ENCODE measurements at regions not wholly inside any gene's neighbourhood (a gene's known extent, or its start where the extent isn't known, plus 50 kb on each side); places are given as distances from the start of the nearest gene placed in this dataset.
"Not testable (repeated sequence)": the region's sequence is repeated elsewhere in the genome, so short reads cannot be mapped to it uniquely, and the experiment has no call there.

GRCh38 chr20:12248481-12248880 lies 330.8 kb downstream of the BTBD3 start:
- no peak overlapping the region for H3K27ac ChIP-seq (ENCODE audit: low read depth, low read length)
- TF ChIP-seq, protein P1, sequence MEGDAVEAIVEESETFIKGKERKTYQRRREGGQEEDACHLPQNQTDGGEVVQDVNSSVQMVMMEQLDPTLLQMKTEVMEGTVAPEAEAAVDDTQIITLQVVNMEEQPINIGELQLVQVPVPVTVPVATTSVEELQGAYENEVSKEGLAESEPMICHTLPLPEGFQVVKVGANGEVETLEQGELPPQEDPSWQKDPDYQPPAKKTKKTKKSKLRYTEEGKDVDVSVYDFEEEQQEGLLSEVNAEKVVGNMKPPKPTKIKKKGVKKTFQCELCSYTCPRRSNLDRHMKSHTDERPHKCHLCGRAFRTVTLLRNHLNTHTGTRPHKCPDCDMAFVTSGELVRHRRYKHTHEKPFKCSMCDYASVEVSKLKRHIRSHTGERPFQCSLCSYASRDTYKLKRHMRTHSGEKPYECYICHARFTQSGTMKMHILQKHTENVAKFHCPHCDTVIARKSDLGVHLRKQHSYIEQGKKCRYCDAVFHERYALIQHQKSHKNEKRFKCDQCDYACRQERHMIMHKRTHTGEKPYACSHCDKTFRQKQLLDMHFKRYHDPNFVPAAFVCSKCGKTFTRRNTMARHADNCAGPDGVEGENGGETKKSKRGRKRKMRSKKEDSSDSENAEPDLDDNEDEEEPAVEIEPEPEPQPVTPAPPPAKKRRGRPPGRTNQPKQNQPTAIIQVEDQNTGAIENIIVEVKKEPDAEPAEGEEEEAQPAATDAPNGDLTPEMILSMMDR (IDR thresholded peaks at IDR 0.05; ENCODE audit: insufficient read depth, low read length, poor library complexity, severe bottlenecking): no peak
- TF ChIP-seq EZH2phosphoT487 (conservative IDR thresholded peaks at IDR 0.05; ENCODE audit: low read length): no peak
- no peaks in the 10 kb centered on the region for H3K9me3 ChIP-seq (ENCODE audit: insufficient read depth, low read length)
- H4K20me1 ChIP-seq (ENCODE audit: low read depth, low read length): no peaks in the 10 kb centered on the region
- no peak overlapping the region for H2AFZ ChIP-seq (ENCODE audit: low read depth, low read length, severe bottlenecking)
- H3F3A ChIP-seq (ENCODE audit: insufficient read depth): no peaks in the 10 kb centered on the region
- H3K9me2 ChIP-seq (replicated peaks; ENCODE audit: insufficient read depth, low read length): no peaks in the 10 kb centered on the region
- H3K79me2 ChIP-seq (ENCODE audit: insufficient read depth, low read length): no peaks in the 10 kb centered on the region
- no peak overlapping the region for H3K4me3 ChIP-seq (ENCODE audit: insufficient read depth, low read length, poor library complexity, severe bottlenecking)
- H3K4me2 ChIP-seq (ENCODE audit: low read depth, low read length, poor library complexity, severe bottlenecking): no peak overlapping the region
- H3K27me3 ChIP-seq (ENCODE audit: low read length): no peaks in the 10 kb centered on the region
- no peaks in the 10 kb centered on the region for H3K36me3 ChIP-seq (ENCODE audit: low read length)
- no peak overlapping the region for H3K9ac ChIP-seq (ENCODE audit: low read length)

DNA sequence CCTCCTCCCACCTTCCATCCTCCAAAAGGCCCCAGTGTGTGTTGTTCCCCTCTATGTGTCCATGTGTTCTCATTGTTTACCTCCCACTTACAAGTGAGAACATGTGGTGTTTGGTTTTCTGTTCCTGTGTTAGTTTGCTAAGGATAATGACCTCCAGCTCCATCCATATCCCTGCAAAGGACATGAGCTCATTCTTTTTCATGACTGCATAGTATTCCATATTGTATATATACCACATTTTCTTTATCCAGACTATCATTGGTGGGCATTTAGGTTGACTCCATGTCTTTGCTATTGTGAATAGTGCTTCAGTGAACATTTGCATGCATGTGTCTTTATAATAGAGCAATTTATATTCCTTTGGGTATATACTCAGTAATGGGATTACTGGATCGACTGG lies 333.0 kb downstream of the BTBD3 start:
- H3F3A ChIP-seq (ENCODE audit: insufficient read depth); H3K4me3 ChIP-seq (ENCODE audit: insufficient read depth, low read length, poor library complexity, severe bottlenecking); H3K9ac ChIP-seq (ENCODE audit: low read length); H3K9me3 ChIP-seq (ENCODE audit: insufficient read depth, low read length); H3K36me3 ChIP-seq (ENCODE audit: low read length); H2AFZ ChIP-seq (ENCODE audit: low read depth, low read length, severe bottlenecking); H4K20me1 ChIP-seq (ENCODE audit: low read depth, low read length); H3K9me2 ChIP-seq (replicated peaks; ENCODE audit: insufficient read depth, low read length); H3K4me2 ChIP-seq (ENCODE audit: low read depth, low read length, poor library complexity, severe bottlenecking); H3K79me2 ChIP-seq (ENCODE audit: insufficient read depth, low read length); H3K27ac ChIP-seq (ENCODE audit: low read depth, low read length); H3K27me3 ChIP-seq (ENCODE audit: low read length): not testable (repeated sequence)

DNA sequence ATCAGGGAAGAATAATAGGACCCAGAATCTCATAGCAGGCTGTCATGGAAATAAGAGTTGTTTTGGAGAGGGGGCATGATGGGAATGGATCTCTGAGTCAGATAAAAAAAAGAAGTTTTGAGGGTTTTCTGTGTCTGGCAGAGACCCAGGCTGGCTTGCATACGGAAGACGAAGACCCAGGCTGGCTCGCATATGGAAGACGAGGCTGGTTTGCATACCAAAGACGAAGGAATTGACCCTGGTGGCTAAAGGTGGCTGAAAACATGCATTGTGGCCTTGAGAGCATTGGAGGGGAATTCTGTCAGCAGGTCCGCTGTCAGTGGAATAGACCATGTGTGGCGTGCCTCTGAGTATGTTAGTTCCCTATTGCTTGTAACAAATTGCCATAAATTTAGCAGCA lies 335.1 kb downstream of the BTBD3 start:
- H3K9me3 ChIP-seq (ENCODE audit: insufficient read depth, low read length): no peaks in the 10 kb centered on the region
- H3K27me3 ChIP-seq (ENCODE audit: low read length): no peaks in the 10 kb centered on the region
- no peaks in the 10 kb centered on the region for H3F3A ChIP-seq (ENCODE audit: insufficient read depth)
- TF ChIP-seq, protein P1 (IDR thresholded peaks at IDR 0.05; ENCODE audit: insufficient read depth, low read length, poor library complexity, severe bottlenecking): no peak
- no peak for TF ChIP-seq EZH2phosphoT487 (conservative IDR thresholded peaks at IDR 0.05; ENCODE audit: low read length)
- no peak overlapping the region for H3K4me3 ChIP-seq (ENCODE audit: insufficient read depth, low read length, poor library complexity, severe bottlenecking)
- no peaks in the 10 kb centered on the region for H3K36me3 ChIP-seq (ENCODE audit: low read length)
- H3K9ac ChIP-seq (ENCODE audit: low read length): no peak overlapping the region
- no peak overlapping the region for H3K27ac ChIP-seq (ENCODE audit: low read depth, low read length)
- no peaks in the 10 kb centered on the region for H3K79me2 ChIP-seq (ENCODE audit: insufficient read depth, low read length)
- no peaks in the 10 kb centered on the region for H3K9me2 ChIP-seq (replicated peaks; ENCODE audit: insufficient read depth, low read length)
- no peaks in the 10 kb centered on the region for H4K20me1 ChIP-seq (ENCODE audit: low read depth, low read length)
- H2AFZ ChIP-seq (ENCODE audit: low read depth, low read length, severe bottlenecking): no peak overlapping the region
- no peak overlapping the region for H3K4me2 ChIP-seq (ENCODE audit: low read depth, low read length, poor library complexity, severe bottlenecking)

DNA sequence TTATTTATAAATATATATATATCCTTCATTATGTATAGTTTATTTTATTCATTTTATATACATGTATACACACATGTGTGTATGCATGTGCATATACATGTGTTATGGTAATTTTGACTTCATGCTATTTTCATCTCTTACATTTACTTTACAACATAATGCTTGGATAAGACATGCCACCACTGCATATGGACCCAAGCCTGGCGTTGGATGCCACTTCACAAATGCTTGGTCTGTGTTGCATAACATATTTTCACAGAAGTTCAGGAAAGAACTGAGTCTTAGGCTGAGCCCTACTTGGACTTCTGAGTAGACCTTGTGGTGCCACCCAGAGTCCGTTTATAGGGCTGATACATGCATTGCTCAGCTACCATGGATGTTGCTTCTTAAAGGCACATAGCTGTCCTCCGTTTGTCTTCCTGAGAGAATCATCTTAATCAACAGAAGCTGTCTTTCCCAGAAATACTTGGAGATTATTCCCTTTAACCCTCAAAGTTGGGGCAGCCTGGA lies 337.8 kb downstream of the BTBD3 start:
- no peaks in the 10 kb centered on the region for H4K20me1 ChIP-seq (ENCODE audit: low read depth, low read length)

More for the DNA sequence above, 337.8 kb downstream of the BTBD3 start:
- no peak overlapping the region for H3K4me3 ChIP-seq (ENCODE audit: insufficient read depth, low read length, poor library complexity, severe bottlenecking)
- no peak overlapping the region for H3K27ac ChIP-seq (ENCODE audit: low read depth, low read length)
- H3K9me2 ChIP-seq (replicated peaks; ENCODE audit: insufficient read depth, low read length): no peaks in the 10 kb centered on the region
- H3K79me2 ChIP-seq (ENCODE audit: insufficient read depth, low read length): no peaks in the 10 kb centered on the region
- no peaks in the 10 kb centered on the region for H3K27me3 ChIP-seq (ENCODE audit: low read length)
- H3F3A ChIP-seq (ENCODE audit: insufficient read depth): no peaks in the 10 kb centered on the region
- no peak overlapping the region for H3K9ac ChIP-seq (ENCODE audit: low read length)
- no peaks in the 10 kb centered on the region for H3K36me3 ChIP-seq (ENCODE audit: low read length)
- H3K9me3 ChIP-seq (ENCODE audit: insufficient read depth, low read length): no peaks in the 10 kb centered on the region
- no peak overlapping the region for H2AFZ ChIP-seq (ENCODE audit: low read depth, low read length, severe bottlenecking)
- TF ChIP-seq EZH2phosphoT487 (conservative IDR thresholded peaks at IDR 0.05; ENCODE audit: low read length): no peak
- TF ChIP-seq, protein P1 (IDR thresholded peaks at IDR 0.05; ENCODE audit: insufficient read depth, low read length, poor library complexity, severe bottlenecking): no peak
- no peak overlapping the region for H3K4me2 ChIP-seq (ENCODE audit: low read depth, low read length, poor library complexity, severe bottlenecking)
